ENCODE measurements at regions not wholly inside any gene's neighbourhood (a gene's known extent, or its start where the extent isn't known, plus 50 kb on each side); places are given as distances from the start of the nearest gene placed in this dataset.

DNA sequence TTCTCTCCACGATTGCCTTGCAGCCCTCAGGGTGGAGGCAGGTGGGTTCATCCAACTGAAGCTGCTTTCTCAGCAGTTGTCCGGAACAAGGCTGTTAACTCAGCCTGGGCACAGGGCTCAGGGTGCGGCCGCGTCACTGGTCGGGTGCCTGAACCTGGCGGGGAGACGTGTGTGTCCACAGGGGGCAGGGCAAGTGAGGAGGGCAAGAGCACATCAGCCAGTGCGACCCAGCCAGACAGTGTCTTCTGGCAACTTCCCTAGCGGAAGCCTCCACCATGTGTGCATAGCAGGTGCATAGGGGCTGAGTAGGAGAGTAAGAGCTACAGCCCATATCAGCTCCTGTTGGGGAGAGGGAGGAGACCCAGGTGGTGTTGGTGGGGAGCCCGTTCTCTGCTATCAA, 150.4 kb upstream of the THRB start:
- ATAC-seq, result no peak
- no peak for TF ChIP-seq CTCF (IDR thresholded peaks at IDR 0.05)
- intact Hi-C loops (cut with DNase I, micrococcal nuclease), result no loop called here

DNA sequence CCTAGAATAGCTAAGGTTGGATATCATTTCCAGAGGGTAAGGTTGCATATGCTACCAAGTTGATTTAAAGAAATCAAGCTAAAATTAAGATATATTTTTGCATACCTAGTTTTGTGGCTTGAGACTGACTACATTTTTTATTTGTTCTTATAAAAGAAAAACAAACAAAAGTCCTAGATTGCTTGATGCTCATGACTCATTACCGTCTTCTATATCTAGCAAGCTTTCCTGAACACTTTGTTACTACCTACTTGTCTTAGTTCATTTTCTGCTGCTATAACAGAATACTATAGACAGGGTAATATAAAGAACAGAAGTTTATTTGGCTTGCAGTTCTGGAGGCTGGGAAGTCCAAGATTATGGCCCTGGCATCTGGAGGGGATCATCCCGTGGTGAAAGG, 152.1 kb upstream of the THRB start:
- H3K4me1 ChIP-seq (ENCODE audit: low read depth), result no peaks in the 10 kb centered on the region
- intact Hi-C loops (cut with DNase I, micrococcal nuclease), result no loop called here
- no peaks in the 10 kb centered on the region for H3K9me3 ChIP-seq
- no peak for TF ChIP-seq CTCF (IDR thresholded peaks at IDR 0.05)
- no peak overlapping the region for H3K4me3 ChIP-seq
- ATAC-seq, result no peak
- no peak for DNase-seq
- no peaks in the 10 kb centered on the region for H3K36me3 ChIP-seq (ENCODE audit: low read depth)

More for the DNA sequence above, 150.4 kb upstream of the THRB start:
- Histone ChIP-seq H3K4me3 (no peak overlapping the region), H3K9me3 (no peaks in the 10 kb centered on the region), H3K36me3 (ENCODE audit: low read depth) (no peaks in the 10 kb centered on the region), H3K4me1 (ENCODE audit: low read depth) (no peaks in the 10 kb centered on the region)
- DNase-seq, result peak in 1 of 3 donors; percentile 45

DNA sequence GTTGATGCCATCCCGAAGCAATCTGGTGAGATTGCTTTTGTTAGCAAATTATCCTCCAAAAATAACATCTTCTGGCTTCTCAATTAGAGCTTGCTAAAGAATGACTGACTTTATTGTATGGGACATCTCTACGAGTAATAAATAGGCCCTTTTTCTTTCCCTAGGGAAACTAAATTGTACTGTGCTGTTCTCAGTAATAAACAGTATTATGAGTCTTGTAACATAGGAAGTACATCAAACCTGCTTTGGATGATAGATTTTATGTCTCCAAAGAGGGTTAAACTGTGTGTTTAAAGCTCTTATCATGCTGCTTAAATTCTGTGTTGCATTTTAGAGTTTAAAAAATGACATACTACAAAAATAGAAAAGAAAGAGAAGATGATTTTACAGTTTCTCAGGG, 153.4 kb upstream of the THRB start:
- Histone ChIP-seq H3K4me1 (ENCODE audit: low read depth) (no peaks in the 10 kb centered on the region), H3K4me3 (no peak overlapping the region), H3K9me3 (no peaks in the 10 kb centered on the region), H3K36me3 (ENCODE audit: low read depth) (no peaks in the 10 kb centered on the region)
- ATAC-seq (no peak), DNase-seq (no peak)
- intact Hi-C loops (cut with DNase I, micrococcal nuclease), result no loop called here
- no peak for TF ChIP-seq CTCF (IDR thresholded peaks at IDR 0.05)

DNA sequence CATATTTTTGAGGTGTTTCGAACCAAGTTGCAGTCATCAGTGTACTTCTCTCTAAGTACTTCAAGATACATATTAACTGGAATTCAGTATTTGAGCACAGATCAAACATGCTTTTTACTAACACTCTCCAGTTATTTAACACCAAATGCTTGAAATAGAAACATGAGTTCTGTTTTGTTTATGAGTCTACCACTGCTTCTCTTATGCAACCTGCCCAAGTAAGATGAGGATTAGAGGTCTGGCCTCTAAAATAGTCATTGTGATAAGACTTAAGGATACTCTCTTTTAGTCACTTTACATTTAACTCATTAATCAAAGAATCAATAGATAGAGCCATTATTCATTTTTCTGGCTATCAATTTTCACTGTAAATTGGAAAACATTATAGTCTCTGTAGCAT, 156.2 kb upstream of the THRB start:
- no peaks in the 10 kb centered on the region for H3K9me3 ChIP-seq
- no peak for ATAC-seq
- intact Hi-C loops (cut with DNase I, micrococcal nuclease), result no loop called here
- no peak for TF ChIP-seq CTCF (IDR thresholded peaks at IDR 0.05)
- no peak overlapping the region for H3K4me3 ChIP-seq
- H3K4me1 ChIP-seq (ENCODE audit: low read depth), result no peaks in the 10 kb centered on the region
- H3K36me3 ChIP-seq (ENCODE audit: low read depth), result no peaks in the 10 kb centered on the region
- no peak for DNase-seq

DNA sequence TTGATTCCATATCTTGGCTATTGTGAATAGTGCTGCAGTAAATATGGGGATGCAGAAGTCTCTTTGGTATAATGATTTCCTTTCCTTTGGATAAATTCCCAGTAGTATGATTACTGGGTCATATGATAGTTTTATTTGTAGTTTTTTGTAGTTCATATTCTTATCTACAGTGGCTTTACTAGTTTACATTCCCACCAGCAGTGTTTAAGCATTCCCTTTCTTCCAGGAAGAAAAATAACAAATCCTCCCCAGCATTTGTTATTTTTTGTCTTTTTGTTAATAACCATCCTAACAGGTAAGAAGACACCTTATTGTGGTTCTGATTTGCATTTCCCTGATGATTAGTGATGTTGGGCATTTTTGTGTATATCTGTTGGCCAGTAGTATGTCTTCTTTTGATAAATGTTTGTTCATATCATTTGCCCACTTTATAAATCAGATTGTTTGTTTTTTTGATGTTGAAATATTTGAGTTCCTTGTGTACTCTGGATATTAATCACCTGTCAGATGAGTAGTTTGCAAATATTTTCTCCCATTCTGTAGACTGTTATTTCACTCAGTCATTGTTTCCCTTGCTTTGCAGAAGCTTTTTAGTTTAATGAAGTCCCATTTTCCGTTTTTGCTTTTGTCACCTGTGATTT, 163.3 kb upstream of the THRB start:
- no peaks in the 10 kb centered on the region for H3K9me3 ChIP-seq
- no peaks in the 10 kb centered on the region for H3K36me3 ChIP-seq (ENCODE audit: low read depth)
- ATAC-seq, result no peak
- intact Hi-C loops (cut with DNase I, micrococcal nuclease), result no loop called here
- H3K4me3 ChIP-seq, result no peak overlapping the region
- no peak for TF ChIP-seq CTCF (IDR thresholded peaks at IDR 0.05)
- H3K4me1 ChIP-seq (ENCODE audit: low read depth), result no peaks in the 10 kb centered on the region
- no peak for DNase-seq

GRCh38 chr3:24661175-24661584, 166.5 kb upstream of the THRB start:
- DNase-seq, result no peak
- Histone ChIP-seq H3K9me3 (no peaks in the 10 kb centered on the region), H3K36me3 (ENCODE audit: low read depth) (no peaks in the 10 kb centered on the region), H3K4me3 (no peak overlapping the region), H3K4me1 (ENCODE audit: low read depth) (no peaks in the 10 kb centered on the region)
- intact Hi-C loops (cut with DNase I, micrococcal nuclease), result no loop called here
- no peak for ATAC-seq
- no peak for TF ChIP-seq CTCF (IDR thresholded peaks at IDR 0.05)

All from mucosa of descending colon (tissue), 3 donors.